SW 1271 (cell line): ENCODE measurements at regions not wholly inside any gene's neighbourhood (a gene's known extent, or its start where the extent isn't known, plus 50 kb on each side); places are given as distances from the start of the nearest gene placed in this dataset.
"Not testable (repeated sequence)": the region's sequence is repeated elsewhere in the genome, so short reads cannot be mapped to it uniquely, and the experiment has no call there.

ENCODE experiments used
- DNase-seq, 2 experiments: peaks; one replicate each; lab custom pipeline; 2025; lab: John Stamatoyannopoulos, UW

GRCh38 chr13:76829572-76830327, 56.5 kb downstream of the KCTD12 start:
- DNase-seq = no peak

GRCh38 chr13:76828316-76828741, 57.9 kb downstream of the KCTD12 start:
- DNase-seq = no peak

GRCh38 chr13:76826527-76826926, 59.7 kb downstream of the KCTD12 start:
- no peak for DNase-seq

GRCh38 chr13:76825430-76825829, 60.8 kb downstream of the KCTD12 start:
- no peak for DNase-seq

GRCh38 chr13:76823969-76824368, 62.2 kb downstream of the KCTD12 start:
- DNase-seq = no peak

GRCh38 chr13:76822698-76823267, 63.4 kb downstream of the KCTD12 start:
- peak in 1 of 2 experiments; percentile 24 for DNase-seq

- not testable (repeated sequence) for DNase-seq
Measured at GRCh38 chr13:76821222-76821621, 65.0 kb downstream of the KCTD12 start.

GRCh38 chr13:76820759-76821158, 65.4 kb downstream of the KCTD12 start:
- DNase-seq = no peak

- no peak for DNase-seq
Measured at GRCh38 chr13:76816394-76816793, 69.8 kb downstream of the KCTD12 start.

GRCh38 chr13:76815344-76815743, 70.9 kb downstream of the KCTD12 start:
- DNase-seq = no peak

GRCh38 chr13:76813891-76814290, 72.3 kb downstream of the KCTD12 start:
- no peak for DNase-seq

- no peak for DNase-seq
Measured at GRCh38 chr13:76813000-76813691, 73.1 kb downstream of the KCTD12 start.

- DNase-seq = no peak
Measured at GRCh38 chr13:76812206-76812897, 73.9 kb downstream of the KCTD12 start.

GRCh38 chr13:76809389-76809788, 76.8 kb downstream of the KCTD12 start:
- no peak for DNase-seq

- DNase-seq = no peak
Measured at GRCh38 chr13:76808927-76809326, 77.3 kb downstream of the KCTD12 start.

GRCh38 chr13:76804801-76805200, 81.4 kb downstream of the KCTD12 start:
- no peak for DNase-seq

GRCh38 chr13:76803831-76804230, 82.4 kb downstream of the KCTD12 start:
- DNase-seq = no peak

GRCh38 chr13:76800943-76801342, 85.3 kb downstream of the KCTD12 start:
- no peak for DNase-seq

GRCh38 chr13:76799696-76800095, 86.5 kb downstream of the KCTD12 start:
- no peak for DNase-seq

- DNase-seq = no peak
Measured at GRCh38 chr13:76798037-76798436, 88.2 kb downstream of the KCTD12 start.

GRCh38 chr13:76797361-76797760, 88.8 kb downstream of the KCTD12 start:
- no peak for DNase-seq

GRCh38 chr13:76796851-76797250, 89.4 kb downstream of the KCTD12 start:
- DNase-seq = no peak
